Esophagus muscularis mucosa (tissue), 3 donors: ENCODE measurements at regions not wholly inside any gene's neighbourhood (a gene's known extent, or its start where the extent isn't known, plus 50 kb on each side); places are given as distances from the start of the nearest gene placed in this dataset.

ENCODE experiments used
- POLR2A ChIP-seq: fragments of 450-650 bp; IDR thresholded peaks from one replicate; pipeline ENCODE4 v1.6.1; 2017; ENCODE audit warnings: antibody characterized with exemption, moderate library complexity, mild to moderate bottlenecking, low read depth
- TF ChIP-seq, protein P1 (sequence below), 3 experiments: fragments of 200-600 bp in 2 of 3; fragments of 450-650 bp in 1 of 3; sonication (generic) in 2 of 3; IDR thresholded peaks; one replicate each; pipeline ENCODE4 v1.5.1; 2017 to 2019; ENCODE audit warnings: antibody characterized with exemption in 3 of 3, mild to moderate bottlenecking in 2 of 3, moderate library complexity in 1 of 3

DNA sequence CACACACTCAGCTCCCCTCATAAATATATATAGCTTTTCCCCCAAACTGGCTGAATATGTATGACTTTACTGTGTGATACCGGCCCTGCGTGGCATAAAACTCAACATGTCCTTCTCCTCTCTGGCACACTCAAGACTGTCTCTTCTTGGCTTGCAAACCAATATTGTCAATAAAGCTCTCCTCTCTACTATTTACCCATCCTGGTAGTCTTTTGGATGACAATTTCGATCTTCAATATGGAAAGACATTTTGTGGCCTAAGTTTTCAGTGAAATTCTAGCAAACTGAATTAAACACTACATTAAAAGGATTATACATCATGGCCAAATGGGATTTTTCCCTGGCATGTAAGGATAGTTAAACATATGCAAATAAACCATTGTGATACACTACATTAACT is 1255.9 kb downstream of the JRKL start:
- TF ChIP-seq, protein P1, sequence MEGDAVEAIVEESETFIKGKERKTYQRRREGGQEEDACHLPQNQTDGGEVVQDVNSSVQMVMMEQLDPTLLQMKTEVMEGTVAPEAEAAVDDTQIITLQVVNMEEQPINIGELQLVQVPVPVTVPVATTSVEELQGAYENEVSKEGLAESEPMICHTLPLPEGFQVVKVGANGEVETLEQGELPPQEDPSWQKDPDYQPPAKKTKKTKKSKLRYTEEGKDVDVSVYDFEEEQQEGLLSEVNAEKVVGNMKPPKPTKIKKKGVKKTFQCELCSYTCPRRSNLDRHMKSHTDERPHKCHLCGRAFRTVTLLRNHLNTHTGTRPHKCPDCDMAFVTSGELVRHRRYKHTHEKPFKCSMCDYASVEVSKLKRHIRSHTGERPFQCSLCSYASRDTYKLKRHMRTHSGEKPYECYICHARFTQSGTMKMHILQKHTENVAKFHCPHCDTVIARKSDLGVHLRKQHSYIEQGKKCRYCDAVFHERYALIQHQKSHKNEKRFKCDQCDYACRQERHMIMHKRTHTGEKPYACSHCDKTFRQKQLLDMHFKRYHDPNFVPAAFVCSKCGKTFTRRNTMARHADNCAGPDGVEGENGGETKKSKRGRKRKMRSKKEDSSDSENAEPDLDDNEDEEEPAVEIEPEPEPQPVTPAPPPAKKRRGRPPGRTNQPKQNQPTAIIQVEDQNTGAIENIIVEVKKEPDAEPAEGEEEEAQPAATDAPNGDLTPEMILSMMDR (IDR thresholded peaks at IDR 0.05) = no peak
- no peak for TF ChIP-seq POLR2A
